HG03097 (cell line): ENCODE measurements at regions not wholly inside any gene's neighbourhood (a gene's known extent, or its start where the extent isn't known, plus 50 kb on each side); places are given as distances from the start of the nearest gene placed in this dataset.
"Not testable (repeated sequence)": the region's sequence is repeated elsewhere in the genome, so short reads cannot be mapped to it uniquely, and the experiment has no call there.

Experiments used
- ATAC-seq: cut with Tn5 transposase; IDR thresholded peaks from one replicate; pipeline ENCODE4 v1.9.1; 2021; ENCODE audit not compliant: unreplicated experiment, low FRiP score

DNA sequence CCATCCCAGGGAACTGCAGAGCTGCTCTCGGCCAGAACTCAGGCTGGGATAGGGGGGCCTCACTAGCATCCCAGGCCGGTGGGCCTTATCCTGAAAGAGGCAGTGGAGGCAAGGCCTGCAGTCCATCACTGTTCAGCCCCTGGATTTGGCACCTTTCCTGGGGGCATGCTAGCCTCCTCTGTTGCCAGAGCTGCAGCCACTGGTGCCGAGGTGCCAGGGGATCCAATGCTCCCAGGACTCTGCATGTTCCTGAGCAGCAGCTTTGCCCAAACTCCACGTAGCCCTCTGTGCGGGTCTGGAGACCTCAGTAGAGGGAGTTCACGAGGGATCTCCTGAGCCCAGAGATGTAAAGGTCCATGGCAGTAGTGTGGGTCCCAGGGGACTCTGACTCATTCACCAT, 551.7 kb upstream of the AMOT start:
- ATAC-seq = no peak

DNA sequence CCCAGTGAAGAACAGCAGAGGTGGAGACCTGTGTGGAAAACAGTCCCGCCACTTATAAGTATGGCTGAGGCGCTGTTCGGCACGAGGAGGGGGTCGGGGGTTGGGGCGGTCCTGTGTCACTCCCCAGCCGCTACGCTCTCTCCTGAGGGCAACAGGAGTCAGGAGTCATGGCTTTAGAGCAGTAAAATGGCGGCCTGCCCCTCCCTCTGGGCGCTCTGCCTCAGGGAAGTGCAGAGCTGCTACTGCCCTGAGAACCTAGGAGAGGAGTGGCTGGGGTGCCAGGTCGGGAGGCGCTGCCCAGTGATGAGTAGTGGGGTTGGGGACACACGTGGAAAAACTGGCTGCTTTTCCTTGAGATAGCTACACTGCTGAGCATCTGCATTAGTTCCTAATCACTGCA, 551.2 kb upstream of the AMOT start:
- ATAC-seq = no peak

DNA sequence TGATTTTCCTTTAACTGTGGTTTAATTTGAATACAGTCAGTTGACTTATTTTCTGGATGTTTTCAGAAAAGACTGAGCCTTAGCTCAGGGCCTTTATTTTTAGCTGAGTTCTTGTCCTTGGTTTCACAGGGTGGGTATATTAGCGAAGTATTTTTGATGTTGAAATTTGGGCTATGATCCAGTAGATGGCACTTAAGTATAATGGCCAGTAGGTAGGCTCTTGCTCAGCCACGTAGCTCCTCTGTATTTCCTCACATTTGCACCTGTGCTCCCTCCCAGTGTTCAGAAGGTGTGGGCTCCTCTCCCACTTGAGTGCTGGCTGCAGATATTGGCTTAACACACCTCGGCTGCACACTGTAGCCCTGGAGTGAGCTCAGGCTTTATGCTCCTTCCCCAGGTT, 549.9 kb upstream of the AMOT start:
- ATAC-seq = no peak

DNA sequence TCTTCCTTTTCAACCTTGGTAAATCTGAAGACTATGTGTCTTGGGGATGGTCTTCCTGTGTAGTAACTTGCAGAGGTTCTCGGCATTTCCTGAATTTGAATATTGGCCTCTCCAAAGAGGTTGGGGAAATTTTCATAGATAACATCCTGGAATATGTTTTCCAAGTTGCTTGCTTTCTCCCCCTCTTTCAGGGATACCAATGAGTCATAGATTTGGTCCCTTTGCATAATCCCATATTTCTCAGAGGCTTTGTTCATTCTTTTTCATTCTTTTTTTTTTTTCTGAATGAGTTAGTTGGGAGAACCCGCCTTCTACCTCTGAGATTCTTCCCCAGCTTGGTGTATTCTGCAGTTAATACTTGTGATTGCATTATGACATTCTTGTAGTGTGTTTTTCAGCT, 549.2 kb upstream of the AMOT start:
- ATAC-seq = no peak

GRCh38 chrX:113384628-113385027, 544.0 kb upstream of the AMOT start:
- ATAC-seq = no peak

DNA sequence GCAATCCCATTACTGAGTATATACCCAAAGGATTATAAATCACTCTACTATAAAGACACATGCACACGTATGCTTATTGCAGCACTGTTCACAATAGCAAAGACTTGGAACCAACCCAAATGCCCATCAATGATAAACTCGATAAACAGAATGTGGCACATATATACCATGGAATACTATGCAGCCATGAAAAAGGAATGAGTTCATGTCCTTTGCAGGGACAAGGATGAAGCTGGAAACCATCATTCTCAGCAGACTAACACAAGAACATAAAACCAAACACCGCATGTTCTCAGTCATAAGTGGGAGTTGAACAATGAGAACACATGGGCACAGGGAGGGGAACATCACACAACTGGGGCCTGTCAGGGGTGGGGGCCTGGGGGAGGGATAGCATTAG, 532.8 kb upstream of the AMOT start:
- ATAC-seq = not testable (repeated sequence)

DNA sequence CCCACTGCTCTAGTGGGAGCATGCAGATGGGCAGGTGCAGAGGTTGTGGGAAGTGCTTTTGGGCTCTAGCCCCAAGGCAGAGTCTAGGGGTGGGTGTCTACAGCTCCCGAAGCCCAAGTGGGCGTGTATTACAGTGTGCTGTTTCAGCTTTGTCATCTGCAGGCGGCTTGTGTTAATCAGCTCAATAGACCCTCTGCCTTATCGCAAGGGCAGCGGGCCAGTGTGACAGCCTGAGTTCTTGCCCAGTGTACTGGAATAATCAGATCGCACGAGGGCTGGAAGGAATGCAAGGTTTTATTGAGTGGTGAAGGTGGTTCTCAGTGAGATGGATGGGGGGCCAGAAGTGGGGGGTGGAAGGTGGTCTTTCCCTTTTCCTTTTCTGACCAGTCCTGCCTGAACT, 529.4 kb upstream of the AMOT start:
- ATAC-seq = no peak

DNA sequence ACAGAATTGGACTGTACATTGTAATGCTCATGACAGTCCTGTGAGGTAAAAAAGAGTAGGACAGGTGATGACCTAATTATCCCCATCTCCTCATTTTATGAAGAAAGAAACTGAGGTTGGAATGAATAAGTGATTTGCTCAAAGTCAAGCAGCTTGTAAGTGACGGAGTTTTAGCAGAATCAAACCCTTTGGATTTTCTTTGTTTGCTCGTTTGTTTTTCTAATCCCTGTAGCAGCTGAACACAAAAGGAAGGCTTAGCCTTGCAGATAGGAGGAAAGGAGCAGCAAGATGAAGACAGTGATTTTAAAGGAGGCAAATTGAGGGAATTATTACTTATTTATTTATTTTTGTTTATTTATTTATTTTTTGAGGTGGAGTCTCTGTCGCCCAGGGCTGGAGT, 528.4 kb upstream of the AMOT start:
- no peak for ATAC-seq

- no peak for ATAC-seq
Measured at GRCh38 chrX:113353134-113353533, 512.5 kb upstream of the AMOT start.

GRCh38 chrX:113330416-113330815, 489.8 kb upstream of the AMOT start:
- no peak for ATAC-seq

GRCh38 chrX:113315927-113316326, 475.3 kb upstream of the AMOT start:
- ATAC-seq = no peak

- ATAC-seq = no peak
Measured at GRCh38 chrX:113305496-113305895, 464.9 kb upstream of the AMOT start.

GRCh38 chrX:113300580-113300979, 459.9 kb upstream of the AMOT start:
- ATAC-seq = no peak

GRCh38 chrX:113297437-113297836, 456.8 kb upstream of the AMOT start:
- ATAC-seq = no peak

- ATAC-seq = no peak
Measured at GRCh38 chrX:113289503-113289902, 448.9 kb upstream of the AMOT start.

GRCh38 chrX:113287761-113288160, 447.1 kb upstream of the AMOT start:
- no peak for ATAC-seq

DNA sequence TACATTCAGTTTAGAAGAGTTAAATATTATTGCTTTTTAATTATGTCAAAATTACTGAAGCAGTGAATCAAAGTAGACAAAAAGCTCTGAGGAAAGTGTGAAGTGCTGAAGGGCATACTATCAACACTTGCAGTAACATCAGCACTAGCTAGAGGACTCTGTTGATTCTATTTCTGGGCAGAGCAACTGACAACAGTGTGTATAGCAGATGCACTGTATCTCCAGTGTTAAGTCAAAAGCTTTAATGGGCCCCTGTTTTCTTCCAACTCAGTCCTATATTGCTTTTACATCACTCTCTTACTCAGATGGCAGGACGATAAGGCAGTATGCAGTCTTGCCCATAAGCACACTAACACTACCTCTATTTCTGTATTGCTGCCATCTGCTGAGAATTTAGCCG, 435.2 kb upstream of the AMOT start:
- ATAC-seq = no peak

GRCh38 chrX:113274791-113275190, 434.2 kb upstream of the AMOT start:
- ATAC-seq = no peak

DNA sequence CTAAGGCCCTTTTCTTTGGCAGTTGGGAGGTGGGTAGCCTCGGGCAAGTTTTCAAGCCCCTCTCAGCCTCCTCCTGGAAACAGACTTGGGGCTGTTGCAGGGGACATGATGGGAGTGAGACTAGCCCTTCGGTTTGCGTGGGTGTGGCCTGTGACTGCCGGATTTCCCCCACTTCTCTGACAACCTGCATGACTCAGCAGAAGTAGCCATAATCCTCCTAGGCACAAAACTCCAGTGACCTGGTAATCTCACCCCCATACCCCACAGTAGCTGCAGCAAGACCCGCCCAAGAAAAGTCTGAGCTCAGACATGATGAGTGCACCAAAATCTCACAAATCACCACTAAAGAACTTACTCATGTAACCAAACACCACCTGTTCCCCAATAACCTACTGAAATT, 433.7 kb upstream of the AMOT start:
- no peak for ATAC-seq

GRCh38 chrX:113269203-113269602, 428.6 kb upstream of the AMOT start:
- no peak for ATAC-seq

- no peak for ATAC-seq
Measured at GRCh38 chrX:113260474-113260873, 419.8 kb upstream of the AMOT start.

- ATAC-seq = no peak
Measured at GRCh38 chrX:113222305-113222704, 381.7 kb upstream of the AMOT start.

- ATAC-seq = no peak
Measured at GRCh38 chrX:113212052-113212451, 371.4 kb upstream of the AMOT start.

- no peak for ATAC-seq
Measured at GRCh38 chrX:113202601-113203000, 362.0 kb upstream of the AMOT start.
